OCI-LY3 (cell line): ENCODE measurements at regions not wholly inside any gene's neighbourhood (a gene's known extent, or its start where the extent isn't known, plus 50 kb on each side); places are given as distances from the start of the nearest gene placed in this dataset.

Source experiments
- EZH2phosphoT487 ChIP-seq: fragments of 200-600 bp; shearing (Covaris generic); IDR thresholded peaks from 2 replicates; pipeline ENCODE4 v1.6.1; 2018; ENCODE audit warnings: antibody characterized with exemption, mixed run types, low read depth
- TF ChIP-seq, protein P1 (sequence below): fragments of 200-600, 300-600 bp; sonication (generic); IDR thresholded peaks from 2 replicates; pipeline ENCODE4 v1.5.1; 2014; ENCODE audit warnings: antibody characterized with exemption, low read length, low read depth

DNA sequence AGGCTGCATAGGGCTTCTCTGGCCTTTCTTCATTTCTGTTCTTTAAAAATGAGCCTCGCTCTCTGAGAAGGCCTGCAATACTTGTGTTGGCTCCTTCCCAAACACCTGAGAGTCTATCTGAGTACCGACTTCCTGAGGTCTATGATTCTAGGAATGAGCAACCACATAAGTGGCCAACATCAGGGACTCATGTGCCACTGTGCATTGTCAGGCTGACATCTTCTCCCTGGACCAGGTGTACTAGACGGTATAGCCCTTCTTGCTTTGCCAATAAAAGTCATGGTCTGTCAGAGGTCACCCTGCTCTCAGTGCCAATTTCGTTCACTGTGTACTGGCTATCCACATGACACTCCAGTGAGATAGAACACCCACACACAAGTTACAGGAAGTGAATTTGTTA, 67.4 kb upstream of the EPHA5 start:
- TF ChIP-seq, protein P1, sequence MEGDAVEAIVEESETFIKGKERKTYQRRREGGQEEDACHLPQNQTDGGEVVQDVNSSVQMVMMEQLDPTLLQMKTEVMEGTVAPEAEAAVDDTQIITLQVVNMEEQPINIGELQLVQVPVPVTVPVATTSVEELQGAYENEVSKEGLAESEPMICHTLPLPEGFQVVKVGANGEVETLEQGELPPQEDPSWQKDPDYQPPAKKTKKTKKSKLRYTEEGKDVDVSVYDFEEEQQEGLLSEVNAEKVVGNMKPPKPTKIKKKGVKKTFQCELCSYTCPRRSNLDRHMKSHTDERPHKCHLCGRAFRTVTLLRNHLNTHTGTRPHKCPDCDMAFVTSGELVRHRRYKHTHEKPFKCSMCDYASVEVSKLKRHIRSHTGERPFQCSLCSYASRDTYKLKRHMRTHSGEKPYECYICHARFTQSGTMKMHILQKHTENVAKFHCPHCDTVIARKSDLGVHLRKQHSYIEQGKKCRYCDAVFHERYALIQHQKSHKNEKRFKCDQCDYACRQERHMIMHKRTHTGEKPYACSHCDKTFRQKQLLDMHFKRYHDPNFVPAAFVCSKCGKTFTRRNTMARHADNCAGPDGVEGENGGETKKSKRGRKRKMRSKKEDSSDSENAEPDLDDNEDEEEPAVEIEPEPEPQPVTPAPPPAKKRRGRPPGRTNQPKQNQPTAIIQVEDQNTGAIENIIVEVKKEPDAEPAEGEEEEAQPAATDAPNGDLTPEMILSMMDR = no peak
- TF ChIP-seq EZH2phosphoT487 = no peak
